ENCODE measurements at regions not wholly inside any gene's neighbourhood (a gene's known extent, or its start where the extent isn't known, plus 50 kb on each side); places are given as distances from the start of the nearest gene placed in this dataset.
A peak's percentile ranks its signal among the peaks of the same experiment; 100 is the strongest.

- no peak overlapping the region for H3K4me3 Mint-ChIP-seq
- no peak overlapping the region for H2AFZ ChIP-seq (ENCODE audit: low read length)
- no peaks in the 10 kb centered on the region for H3K79me1 ChIP-seq (ENCODE audit: insufficient read depth, low read depth, low read length, poor library complexity, severe bottlenecking)
- DNase-seq: no peak
- no peak overlapping the region for H2BK120ac ChIP-seq (ENCODE audit: low read depth, low read length, poor library complexity, severe bottlenecking)
- H2AK5ac ChIP-seq (ENCODE audit: insufficient read length, low read length): no peak overlapping the region
- no peak overlapping the region for H2BK20ac ChIP-seq (ENCODE audit: low read depth, low read length, poor library complexity, severe bottlenecking)
- H3K27ac ChIP-seq (ENCODE audit: insufficient read length, low read depth, low read length): no peak overlapping the region
- H3K4me1 ChIP-seq (ENCODE audit: insufficient read depth, low read length): no peaks in the 10 kb centered on the region
- H2BK5ac ChIP-seq (ENCODE audit: insufficient read length, low read length): no peak overlapping the region
- no peak overlapping the region for H4K5ac ChIP-seq (ENCODE audit: insufficient read length, low read depth, low read length)
- no peak overlapping the region for H4K8ac ChIP-seq (replicated peaks; ENCODE audit: insufficient read length, low read depth, low read length)
- no peak overlapping the region for H3K9ac ChIP-seq (ENCODE audit: extremely low read depth, insufficient read length, low read length)
- H4K20me1 ChIP-seq (ENCODE audit: control insufficient read depth, insufficient read depth, insufficient read length): no peaks in the 10 kb centered on the region
- H3K27me3 Mint-ChIP-seq (ENCODE audit: low read depth): no peaks in the 10 kb centered on the region
- H3K9me3 ChIP-seq (ENCODE audit: control insufficient read depth, low read depth, low read length): no peaks in the 10 kb centered on the region
- WGBS (ENCODE audit: extremely low coverage, insufficient read length, low lambda C conversion rate): no CpG with 5 or more reads among the region's 2 CpGs
- H3K9me3 Mint-ChIP-seq: peaks cover 6% of the 10 kb centered on the region in 2 experiments; a peak in 4 of 5 replicates
- H3K23ac ChIP-seq (ENCODE audit: insufficient read length, low read depth, low read length): no peak overlapping the region
- 0 out of 7 replicates have a peak overlapping the region, but pooled peaks of 1 of the 3 experiments have one; percentile 29 for H3K27ac Mint-ChIP-seq
- peaks cover 0 to 5% (median 0%) of the 10 kb centered on the region in 3 experiments; a peak in 2 of 7 replicates for H3K36me3 Mint-ChIP-seq (ENCODE audit: insufficient read depth in 1 of 3, low read depth in 3 of 3)
- no peak overlapping the region for H3K4me2 ChIP-seq (ENCODE audit: insufficient read depth, insufficient read length, low read length)
- TF ChIP-seq, protein P1, sequence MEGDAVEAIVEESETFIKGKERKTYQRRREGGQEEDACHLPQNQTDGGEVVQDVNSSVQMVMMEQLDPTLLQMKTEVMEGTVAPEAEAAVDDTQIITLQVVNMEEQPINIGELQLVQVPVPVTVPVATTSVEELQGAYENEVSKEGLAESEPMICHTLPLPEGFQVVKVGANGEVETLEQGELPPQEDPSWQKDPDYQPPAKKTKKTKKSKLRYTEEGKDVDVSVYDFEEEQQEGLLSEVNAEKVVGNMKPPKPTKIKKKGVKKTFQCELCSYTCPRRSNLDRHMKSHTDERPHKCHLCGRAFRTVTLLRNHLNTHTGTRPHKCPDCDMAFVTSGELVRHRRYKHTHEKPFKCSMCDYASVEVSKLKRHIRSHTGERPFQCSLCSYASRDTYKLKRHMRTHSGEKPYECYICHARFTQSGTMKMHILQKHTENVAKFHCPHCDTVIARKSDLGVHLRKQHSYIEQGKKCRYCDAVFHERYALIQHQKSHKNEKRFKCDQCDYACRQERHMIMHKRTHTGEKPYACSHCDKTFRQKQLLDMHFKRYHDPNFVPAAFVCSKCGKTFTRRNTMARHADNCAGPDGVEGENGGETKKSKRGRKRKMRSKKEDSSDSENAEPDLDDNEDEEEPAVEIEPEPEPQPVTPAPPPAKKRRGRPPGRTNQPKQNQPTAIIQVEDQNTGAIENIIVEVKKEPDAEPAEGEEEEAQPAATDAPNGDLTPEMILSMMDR (conservative IDR thresholded peaks at IDR 0.05): no peak
- no peak overlapping the region for H3K56ac ChIP-seq (ENCODE audit: insufficient read length, low read depth, low read length)
- H3K14ac ChIP-seq (ENCODE audit: insufficient read depth, low read length): no peak overlapping the region
- no peak overlapping the region for H3T11ph ChIP-seq (ENCODE audit: low read length)
- no peaks in the 10 kb centered on the region for H3K23me2 ChIP-seq (ENCODE audit: insufficient read length, low read depth, low read length, poor library complexity, severe bottlenecking)
- no peaks in the 10 kb centered on the region for H3K79me2 ChIP-seq (ENCODE audit: insufficient read depth, low read length)
- H2BK15ac ChIP-seq (ENCODE audit: low read depth, low read length): no peak overlapping the region
- H3K27me3 ChIP-seq (ENCODE audit: insufficient read depth, low read length): no peaks in the 10 kb centered on the region
- no peak overlapping the region for H4K91ac ChIP-seq (ENCODE audit: insufficient read length, low read depth, low read length)
- peaks cover 0 to 4% of the 10 kb centered on the region in 2 experiments; a peak in 1 of 4 replicates for H3K4me1 Mint-ChIP-seq
- H2BK12ac ChIP-seq (ENCODE audit: insufficient read length, low read depth, low read length): no peak overlapping the region
- H3K4ac ChIP-seq (ENCODE audit: low read depth, low read length): no peak overlapping the region
- no peak overlapping the region for H3K18ac ChIP-seq (ENCODE audit: insufficient read length, low read depth, low read length)
Measured at GRCh38 chr4:34636623-34637022, 1607.7 kb downstream of the ARAP2 start.

Measured in H9 (cell line).